NCI-H82 treated with DMSO at 0.1 percent for 48 hours (cell line): ENCODE measurements at regions not wholly inside any gene's neighbourhood (a gene's known extent, or its start where the extent isn't known, plus 50 kb on each side); places are given as distances from the start of the nearest gene placed in this dataset.

ENCODE experiments used
- DNase-seq: peaks from one replicate; lab custom pipeline; 2025; ENCODE audit not compliant: unreplicated experiment; lab: John Stamatoyannopoulos, UW

DNA sequence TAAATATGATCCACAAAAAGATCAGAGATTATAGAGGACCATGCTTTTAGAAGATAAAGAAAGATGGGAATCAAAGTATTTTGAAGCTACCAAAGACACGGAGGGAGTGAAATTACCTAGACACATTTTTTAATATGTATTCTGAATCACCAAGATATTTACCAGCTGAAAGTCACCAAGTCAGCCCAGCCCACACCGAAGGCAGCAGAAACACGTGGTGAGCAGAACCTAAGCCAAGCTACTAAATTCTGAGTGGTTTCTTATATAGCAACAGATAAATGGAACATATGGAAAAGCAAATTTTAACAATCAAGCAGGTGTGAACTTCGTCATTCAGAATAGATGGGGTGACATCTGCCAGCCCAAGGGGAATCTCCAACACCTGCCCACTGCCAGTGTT, 134.7 kb upstream of the AKR1E2 start:
- DNase-seq, result no peak

DNA sequence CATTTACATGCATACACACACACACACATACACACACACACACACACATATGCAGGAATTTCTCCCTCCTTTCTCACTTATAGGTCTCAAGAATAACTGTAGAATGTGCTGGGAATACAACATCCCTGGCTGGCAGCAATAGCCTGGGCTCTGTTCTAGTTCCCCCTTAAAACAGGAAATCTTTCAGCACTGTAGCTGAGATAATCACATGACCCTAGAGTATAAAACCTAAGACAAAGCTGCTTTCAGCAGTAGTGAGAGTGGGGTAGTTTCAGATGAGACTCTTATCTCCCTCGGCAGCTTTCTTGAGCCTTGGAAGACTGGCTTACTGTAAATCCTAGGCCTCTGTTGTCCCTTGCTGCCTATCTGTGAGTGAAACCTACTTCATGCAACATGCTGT, 137.4 kb upstream of the AKR1E2 start:
- no peak for DNase-seq

- no peak for DNase-seq
Observed at GRCh38 chr10:4688168-4688567, 137.8 kb upstream of the AKR1E2 start.

DNA sequence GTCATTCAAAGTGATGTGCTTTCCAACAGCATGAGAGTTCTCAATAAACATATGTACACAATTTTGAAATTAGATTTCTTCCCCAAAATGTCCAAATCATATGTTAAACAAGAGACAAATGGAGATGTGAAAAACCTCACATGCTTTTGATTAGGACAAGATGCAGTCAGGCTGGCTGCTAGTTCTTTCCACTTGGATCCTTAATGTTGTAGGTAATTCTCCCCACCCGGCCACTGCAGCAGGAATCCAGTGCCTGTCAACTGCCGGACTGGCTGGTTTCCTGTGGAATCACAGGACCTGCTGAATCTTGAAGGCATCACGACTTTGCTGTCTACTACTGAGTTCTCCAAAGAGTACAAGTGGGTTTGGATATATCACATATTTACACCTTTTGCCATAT, 138.6 kb upstream of the AKR1E2 start:
- DNase-seq, result no peak

DNA sequence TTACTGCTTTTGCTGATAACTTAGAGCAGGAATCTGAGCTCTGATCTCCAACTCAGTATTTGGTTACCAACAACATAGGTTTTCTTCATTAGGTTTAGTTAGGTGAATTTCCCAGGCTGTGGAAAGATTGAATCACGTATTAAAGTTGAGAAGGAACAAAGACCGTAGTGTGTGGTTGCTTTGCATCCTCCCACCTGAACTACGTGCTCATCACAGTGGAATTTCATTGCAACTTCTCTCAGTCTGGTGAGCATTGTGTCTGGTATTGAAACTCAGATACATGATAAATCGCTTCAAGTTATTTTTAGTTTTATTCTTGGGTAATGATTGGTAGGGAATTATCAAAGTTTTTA, 139.4 kb upstream of the AKR1E2 start:
- no peak for DNase-seq

GRCh38 chr10:4685904-4686643, 139.9 kb upstream of the AKR1E2 start:
- DNase-seq, result no peak

DNA sequence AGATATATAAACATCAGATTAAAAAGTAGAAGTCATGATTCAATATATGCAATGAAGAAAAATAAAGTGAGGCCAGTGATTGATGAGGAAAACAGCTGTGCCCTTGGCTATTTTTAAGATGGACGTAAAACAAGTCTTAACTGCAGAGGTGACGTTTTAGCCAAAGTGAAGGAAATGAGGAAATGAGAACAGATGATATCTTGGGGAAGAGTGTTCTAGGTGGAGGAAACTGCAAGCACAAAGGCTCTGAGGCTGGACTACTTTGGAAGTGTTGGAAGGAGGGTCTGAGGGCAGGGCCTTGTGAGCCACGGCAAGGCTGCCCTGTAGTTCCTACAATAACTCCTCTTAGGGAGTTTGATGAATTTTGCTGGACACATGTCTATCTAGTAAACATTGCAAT, 140.5 kb upstream of the AKR1E2 start:
- DNase-seq, result no peak

DNA sequence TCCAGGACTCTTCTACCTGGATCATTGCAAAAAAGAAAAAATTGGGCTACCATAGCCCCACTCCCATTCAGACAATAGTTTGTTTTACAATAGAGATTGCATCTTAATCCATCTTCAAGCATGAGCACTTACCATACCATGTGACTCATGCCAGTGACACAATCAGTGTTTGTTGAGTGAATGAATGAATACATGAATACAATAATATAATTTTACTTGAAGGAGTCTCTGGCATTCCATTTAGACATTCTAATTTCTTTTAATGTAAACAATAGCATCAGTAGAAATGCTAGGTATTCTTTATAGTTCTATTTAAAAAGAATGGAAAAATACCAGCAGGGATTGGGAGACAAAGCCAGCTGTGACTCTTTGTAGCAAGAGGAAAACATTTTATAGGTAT, 141.6 kb upstream of the AKR1E2 start:
- no peak for DNase-seq

- no peak for DNase-seq
Observed at GRCh38 chr10:4683838-4684237, 142.2 kb upstream of the AKR1E2 start.

DNA sequence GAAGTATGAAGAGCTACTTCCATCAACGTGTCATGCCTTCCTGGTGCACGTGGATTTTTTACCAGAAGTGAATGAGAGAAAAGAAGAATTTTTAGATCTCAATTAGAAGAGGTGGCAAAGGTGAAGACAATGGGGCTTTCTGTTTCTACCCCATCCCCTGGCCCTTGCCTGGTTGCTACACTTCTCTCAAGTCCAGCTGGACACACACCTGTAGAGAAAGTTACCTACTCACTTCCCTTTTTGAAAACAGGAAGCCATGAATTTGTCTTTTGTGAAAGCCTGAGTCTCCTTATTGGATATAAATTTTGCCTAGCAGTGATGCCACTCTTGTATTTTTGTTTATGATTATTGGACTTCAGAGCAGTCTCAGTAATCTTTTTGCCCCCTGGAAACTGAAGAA, 142.9 kb upstream of the AKR1E2 start:
- DNase-seq, result no peak

DNA sequence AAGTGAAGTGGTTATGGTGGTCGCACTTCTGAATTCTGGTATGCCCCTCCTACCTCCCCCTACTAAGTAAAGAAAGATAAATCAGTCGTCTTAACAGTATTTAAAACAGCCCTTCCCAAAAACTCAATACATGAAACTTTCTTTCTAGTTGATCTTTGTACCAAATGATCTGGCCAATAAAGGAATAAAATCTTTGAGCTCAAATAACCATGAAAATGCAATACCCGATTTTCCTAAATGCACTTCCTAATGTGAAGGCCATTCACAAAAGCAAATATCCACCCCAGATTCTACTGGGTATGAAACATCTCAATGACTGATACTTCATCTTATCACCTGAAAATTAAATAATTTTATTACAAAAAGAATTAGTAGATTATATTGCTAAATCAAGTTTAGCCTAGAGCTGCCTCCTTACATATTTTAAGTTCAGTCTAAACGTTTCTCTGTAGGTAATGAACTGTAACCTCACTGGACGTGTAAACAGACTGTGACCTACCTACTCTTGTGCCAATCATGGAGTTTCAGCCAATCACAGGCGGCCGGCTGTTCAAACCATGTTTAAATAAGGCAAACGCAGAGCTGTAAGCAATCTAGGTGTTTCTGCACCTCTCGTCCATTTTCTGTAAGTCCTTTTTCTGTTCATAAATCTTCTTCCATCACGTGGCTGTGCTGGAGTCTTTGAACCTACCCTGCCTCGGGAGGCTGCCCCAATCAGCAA, 146.9 kb upstream of the AKR1E2 start:
- DNase-seq, result no peak

- DNase-seq, result no peak
Observed at GRCh38 chr10:4678023-4678950, 147.7 kb upstream of the AKR1E2 start.

- DNase-seq, result no peak
Observed at GRCh38 chr10:4677296-4678021, 148.5 kb upstream of the AKR1E2 start.

DNA sequence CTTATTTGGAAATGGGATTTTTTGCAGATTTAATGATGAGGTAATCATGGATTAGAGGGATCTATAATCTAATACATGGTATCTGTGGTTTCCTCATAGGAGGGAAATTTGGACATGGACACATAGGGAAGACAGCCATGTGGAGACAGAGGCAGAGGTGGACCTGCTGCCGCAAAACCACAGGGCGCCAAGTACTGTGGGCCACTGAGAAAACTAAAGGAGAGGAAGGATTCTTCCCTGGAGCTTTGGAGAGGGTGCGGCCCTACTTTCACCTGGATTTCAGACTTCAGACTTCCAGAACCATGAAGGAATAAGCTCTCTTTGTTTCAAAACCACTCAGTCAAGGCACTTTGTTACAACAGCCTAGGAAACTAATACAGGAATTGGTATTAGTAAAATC, 149.4 kb upstream of the AKR1E2 start:
- DNase-seq, result no peak

DNA sequence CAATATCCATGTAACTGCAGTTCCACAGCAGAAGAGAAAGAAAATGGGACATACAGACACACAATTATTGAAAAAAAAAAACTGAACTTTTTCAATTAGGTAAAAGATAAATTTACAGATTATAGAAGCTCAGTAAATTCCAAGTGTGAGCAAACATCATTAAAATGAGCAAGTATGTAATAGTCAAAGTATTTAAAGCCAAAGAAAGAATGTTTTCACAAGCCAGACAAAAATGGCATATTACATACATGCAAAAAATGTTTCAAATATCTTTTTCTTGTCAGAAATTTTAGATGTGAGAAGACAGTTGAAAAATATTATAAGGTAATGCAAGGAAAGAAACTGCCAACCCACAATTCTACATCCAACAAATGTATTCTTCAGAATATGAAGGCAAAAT, 150.2 kb upstream of the AKR1E2 start:
- no peak for DNase-seq

GRCh38 chr10:4673279-4674040, 152.5 kb upstream of the AKR1E2 start:
- no peak for DNase-seq

DNA sequence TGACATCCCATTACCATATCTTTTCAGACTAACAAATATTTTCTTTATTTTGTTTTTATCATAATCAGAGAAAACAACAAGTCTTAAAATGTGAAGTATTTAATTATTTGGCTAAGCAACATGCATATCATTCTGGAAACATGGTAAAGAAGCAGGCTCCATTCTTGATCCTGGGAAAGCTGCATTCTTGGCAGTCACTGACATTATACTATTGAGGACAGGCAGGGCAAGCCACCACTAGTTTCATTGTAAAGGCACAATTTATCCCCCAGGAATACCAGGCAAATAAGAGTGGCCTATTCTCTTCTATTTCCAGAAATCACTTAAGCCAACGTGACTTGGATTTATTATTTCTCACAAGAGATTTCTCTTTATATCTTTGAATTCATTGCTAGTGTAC, 153.8 kb upstream of the AKR1E2 start:
- no peak for DNase-seq

DNA sequence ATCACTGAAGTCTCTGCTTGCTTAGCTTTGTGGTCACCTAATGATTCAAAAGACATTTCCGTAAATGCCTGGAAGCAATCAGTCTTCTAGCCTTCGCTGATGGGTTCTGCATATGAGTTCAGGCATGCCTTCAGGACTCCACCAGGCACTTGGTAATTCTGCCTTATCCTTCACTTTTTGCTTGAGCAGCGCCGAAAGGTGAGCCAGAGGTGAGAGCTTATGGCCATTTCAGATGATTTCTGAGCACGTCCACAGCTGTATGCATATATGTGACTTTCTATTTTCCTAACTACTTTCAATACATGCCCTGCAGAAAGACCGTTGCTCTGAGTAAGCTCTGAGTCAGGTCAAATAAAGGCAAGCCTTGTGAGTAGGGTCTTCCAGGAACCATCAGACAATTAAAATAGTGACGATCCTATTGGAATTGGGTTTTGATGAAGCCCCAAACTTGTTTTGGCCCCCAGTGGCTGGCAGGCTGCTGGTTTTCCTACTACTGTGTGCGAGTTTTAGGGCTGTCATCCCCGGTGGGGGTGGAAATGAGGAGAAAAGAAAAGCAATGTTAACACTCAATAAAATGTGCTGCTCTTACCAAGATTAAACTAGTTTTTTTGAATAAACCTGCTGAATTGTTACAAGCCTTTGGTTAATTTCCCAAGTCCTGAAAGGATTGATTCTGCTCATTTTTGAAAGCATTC, 154.4 kb upstream of the AKR1E2 start:
- no peak for DNase-seq

DNA sequence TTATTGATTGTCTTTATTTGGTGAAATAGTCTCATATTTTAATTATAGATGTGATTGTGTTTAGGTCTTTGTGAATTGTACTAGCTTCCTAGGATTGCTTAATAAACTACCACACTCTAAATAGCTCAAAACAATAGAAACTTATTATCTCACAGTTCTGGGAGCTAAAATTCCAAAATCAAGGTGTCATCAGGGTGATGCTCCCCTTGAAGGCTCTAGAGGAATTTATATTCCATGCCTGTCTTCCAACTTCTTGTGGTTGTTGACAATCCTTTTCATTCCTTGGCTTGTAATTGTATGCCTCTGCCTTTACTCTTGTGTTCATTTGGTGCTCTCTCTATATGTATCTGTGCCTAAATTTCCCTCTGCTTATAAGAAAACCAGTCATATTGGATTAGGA, 155.3 kb upstream of the AKR1E2 start:
- no peak for DNase-seq

- DNase-seq, result no peak
Observed at GRCh38 chr10:4669585-4669984, 156.4 kb upstream of the AKR1E2 start.
